ENCODE measurements at regions not wholly inside any gene's neighbourhood (a gene's known extent, or its start where the extent isn't known, plus 50 kb on each side); places are given as distances from the start of the nearest gene placed in this dataset.

DNA sequence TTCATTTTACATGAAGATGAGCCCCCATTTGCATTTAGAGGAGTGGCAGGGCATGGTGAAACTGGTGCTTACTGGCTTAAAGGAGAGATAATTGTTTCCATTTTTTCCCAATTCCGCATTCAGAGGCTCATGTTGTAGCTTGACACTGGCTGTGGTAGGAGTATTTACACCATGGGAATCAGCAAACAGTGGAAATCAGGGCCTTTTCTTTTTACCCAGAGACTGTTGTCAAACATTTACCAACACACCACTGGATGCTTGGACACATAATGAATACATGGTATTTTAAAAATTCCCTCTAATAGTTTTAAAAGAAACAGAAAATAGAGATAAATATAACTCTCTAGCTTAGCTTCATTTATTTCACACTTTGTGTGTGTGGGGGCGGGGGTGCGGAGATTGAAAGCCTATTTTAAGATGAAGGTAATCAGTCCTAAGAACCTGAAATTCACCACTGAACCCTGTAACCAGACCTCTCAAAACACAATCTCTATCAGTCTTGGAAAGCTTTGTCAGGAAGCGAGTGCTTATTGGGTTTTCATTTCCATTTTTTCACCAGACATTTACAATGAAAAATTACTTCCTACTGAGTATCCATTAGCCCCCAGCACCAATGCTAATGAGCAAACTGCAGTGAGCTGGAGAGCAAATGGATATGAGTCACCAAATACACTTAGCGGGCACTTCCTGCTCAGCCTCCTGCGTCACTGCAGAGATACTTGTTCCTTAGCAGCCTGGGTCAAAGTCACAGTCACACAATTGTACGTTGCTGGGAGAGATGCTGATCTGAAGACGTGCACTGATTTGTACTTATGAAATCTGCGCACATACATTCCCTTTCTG, 532.0 kb downstream of the BCKDHB start:
- TF ChIP-seq ZNF555 (tag by site-specific recombination; conservative IDR thresholded peaks at IDR 0.05) (no peak), ZSCAN23 (tag by site-specific recombination; IDR thresholded peaks at IDR 0.05) (no peak), ZNF785 (tag by site-specific recombination; IDR thresholded peaks at IDR 0.05) (no peak), MYNN (tag by site-specific recombination; IDR thresholded peaks at IDR 0.05; ENCODE audit: borderline replicate concordance) (no peak), HOXC10 (CRISPR knock-in tag; IDR thresholded peaks at IDR 0.05) (no peak), ZNF629 (tag by site-specific recombination; IDR thresholded peaks at IDR 0.05) (peak; percentile 81), ZNF184 (tag by site-specific recombination; IDR thresholded peaks at IDR 0.05) (no peak), FEZF1 (tag by site-specific recombination; IDR thresholded peaks at IDR 0.05) (peak; percentile 35; the same call in 1 of the 2 replicates), ZNF416 (tag by site-specific recombination; IDR thresholded peaks at IDR 0.05) (no peak), ZBTB21 (tag by site-specific recombination; IDR thresholded peaks at IDR 0.05) (peak; percentile 76), ZNF624 (tag by site-specific recombination; IDR thresholded peaks at IDR 0.05) (no peak), GLIS1 (tag by site-specific recombination; IDR thresholded peaks at IDR 0.05) (peak; percentile 32; the same call in 1 of the 2 replicates), ZNF223 (tag by site-specific recombination; IDR thresholded peaks at IDR 0.05) (no peak), SETDB1 (IDR thresholded peaks at IDR 0.05; ENCODE audit: insufficient read length, low read length) (peak; percentile 71), ZNF114 (tag by site-specific recombination; IDR thresholded peaks at IDR 0.05) (no peak), ZNF792 (tag by site-specific recombination; IDR thresholded peaks at IDR 0.05) (no peak), ZNF560 (tag by site-specific recombination; IDR thresholded peaks at IDR 0.05; ENCODE audit: borderline replicate concordance) (no peak), ZNF112 (tag by site-specific recombination; IDR thresholded peaks at IDR 0.05) (no peak), ZNF626 (tag by site-specific recombination; IDR thresholded peaks at IDR 0.05) (no peak), TRIM28 (IDR thresholded peaks at IDR 0.05; ENCODE audit: borderline replicate concordance, low read length) (peak; percentile 94; the same call in 1 of the 2 replicates), ZNF610 (tag by site-specific recombination; IDR thresholded peaks at IDR 0.05; ENCODE audit: borderline replicate concordance) (no peak), ZNF335 (tag by site-specific recombination; conservative IDR thresholded peaks at IDR 0.05) (no peak), HOXA7 (CRISPR knock-in tag; IDR thresholded peaks at IDR 0.05; ENCODE audit: borderline replicate concordance) (no peak), ZNF146 (tag by site-specific recombination; IDR thresholded peaks at IDR 0.05) (no peak)
- TF ChIP-seq, protein P1, sequence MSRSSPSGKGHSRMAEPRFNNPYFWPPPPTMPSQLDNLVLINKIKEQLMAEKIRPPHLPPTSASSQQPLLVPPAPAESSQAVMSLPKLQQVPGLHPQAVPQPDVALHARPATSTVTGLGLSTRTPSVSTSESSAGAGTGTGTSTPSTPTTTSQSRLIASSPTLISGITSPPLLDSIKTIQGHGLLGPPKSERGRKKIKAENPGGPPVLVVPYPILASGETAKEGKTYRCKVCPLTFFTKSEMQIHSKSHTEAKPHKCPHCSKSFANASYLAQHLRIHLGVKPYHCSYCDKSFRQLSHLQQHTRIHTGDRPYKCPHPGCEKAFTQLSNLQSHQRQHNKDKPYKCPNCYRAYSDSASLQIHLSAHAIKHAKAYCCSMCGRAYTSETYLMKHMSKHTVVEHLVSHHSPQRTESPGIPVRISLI (tag by site-specific recombination; IDR thresholded peaks at IDR 0.05): 0 out of 2 replicates have a peak, but pooled peaks have one; percentile 15
- TF ChIP-seq, protein P2, sequence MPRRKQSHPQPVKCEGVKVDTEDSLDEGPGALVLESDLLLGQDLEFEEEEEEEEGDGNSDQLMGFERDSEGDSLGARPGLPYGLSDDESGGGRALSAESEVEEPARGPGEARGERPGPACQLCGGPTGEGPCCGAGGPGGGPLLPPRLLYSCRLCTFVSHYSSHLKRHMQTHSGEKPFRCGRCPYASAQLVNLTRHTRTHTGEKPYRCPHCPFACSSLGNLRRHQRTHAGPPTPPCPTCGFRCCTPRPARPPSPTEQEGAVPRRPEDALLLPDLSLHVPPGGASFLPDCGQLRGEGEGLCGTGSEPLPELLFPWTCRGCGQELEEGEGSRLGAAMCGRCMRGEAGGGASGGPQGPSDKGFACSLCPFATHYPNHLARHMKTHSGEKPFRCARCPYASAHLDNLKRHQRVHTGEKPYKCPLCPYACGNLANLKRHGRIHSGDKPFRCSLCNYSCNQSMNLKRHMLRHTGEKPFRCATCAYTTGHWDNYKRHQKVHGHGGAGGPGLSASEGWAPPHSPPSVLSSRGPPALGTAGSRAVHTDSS (tag by site-specific recombination; IDR thresholded peaks at IDR 0.05): no peak
- TF ChIP-seq, protein P3, sequence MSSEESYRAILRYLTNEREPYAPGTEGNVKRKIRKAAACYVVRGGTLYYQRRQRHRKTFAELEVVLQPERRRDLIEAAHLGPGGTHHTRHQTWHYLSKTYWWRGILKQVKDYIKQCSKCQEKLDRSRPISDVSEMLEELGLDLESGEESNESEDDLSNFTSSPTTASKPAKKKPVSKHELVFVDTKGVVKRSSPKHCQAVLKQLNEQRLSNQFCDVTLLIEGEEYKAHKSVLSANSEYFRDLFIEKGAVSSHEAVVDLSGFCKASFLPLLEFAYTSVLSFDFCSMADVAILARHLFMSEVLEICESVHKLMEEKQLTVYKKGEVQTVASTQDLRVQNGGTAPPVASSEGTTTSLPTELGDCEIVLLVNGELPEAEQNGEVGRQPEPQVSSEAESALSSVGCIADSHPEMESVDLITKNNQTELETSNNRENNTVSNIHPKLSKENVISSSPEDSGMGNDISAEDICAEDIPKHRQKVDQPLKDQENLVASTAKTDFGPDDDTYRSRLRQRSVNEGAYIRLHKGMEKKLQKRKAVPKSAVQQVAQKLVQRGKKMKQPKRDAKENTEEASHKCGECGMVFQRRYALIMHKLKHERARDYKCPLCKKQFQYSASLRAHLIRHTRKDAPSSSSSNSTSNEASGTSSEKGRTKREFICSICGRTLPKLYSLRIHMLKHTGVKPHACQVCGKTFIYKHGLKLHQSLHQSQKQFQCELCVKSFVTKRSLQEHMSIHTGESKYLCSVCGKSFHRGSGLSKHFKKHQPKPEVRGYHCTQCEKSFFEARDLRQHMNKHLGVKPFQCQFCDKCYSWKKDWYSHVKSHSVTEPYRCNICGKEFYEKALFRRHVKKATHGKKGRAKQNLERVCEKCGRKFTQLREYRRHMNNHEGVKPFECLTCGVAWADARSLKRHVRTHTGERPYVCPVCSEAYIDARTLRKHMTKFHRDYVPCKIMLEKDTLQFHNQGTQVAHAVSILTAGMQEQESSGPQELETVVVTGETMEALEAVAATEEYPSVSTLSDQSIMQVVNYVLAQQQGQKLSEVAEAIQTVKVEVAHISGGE (tag by site-specific recombination; conservative IDR thresholded peaks at IDR 0.05; ENCODE audit: low read depth): no peak
- TF ChIP-seq, protein P4, sequence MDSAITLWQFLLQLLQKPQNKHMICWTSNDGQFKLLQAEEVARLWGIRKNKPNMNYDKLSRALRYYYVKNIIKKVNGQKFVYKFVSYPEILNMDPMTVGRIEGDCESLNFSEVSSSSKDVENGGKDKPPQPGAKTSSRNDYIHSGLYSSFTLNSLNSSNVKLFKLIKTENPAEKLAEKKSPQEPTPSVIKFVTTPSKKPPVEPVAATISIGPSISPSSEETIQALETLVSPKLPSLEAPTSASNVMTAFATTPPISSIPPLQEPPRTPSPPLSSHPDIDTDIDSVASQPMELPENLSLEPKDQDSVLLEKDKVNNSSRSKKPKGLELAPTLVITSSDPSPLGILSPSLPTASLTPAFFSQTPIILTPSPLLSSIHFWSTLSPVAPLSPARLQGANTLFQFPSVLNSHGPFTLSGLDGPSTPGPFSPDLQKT (IDR thresholded peaks at IDR 0.05; ENCODE audit: borderline replicate concordance, low read depth, low read length): no peak
- Histone ChIP-seq H3K27ac (ENCODE audit: extremely low read depth, low read depth, low read length) (no peak overlapping the region), H3K36me3 (ENCODE audit: control insufficient read depth in 2 of 2, insufficient read depth in 1 of 2, low read length in 2 of 2) (no peaks in the 10 kb centered on the region), H3K4me3 (ENCODE audit: low read depth, low read length) (no peak overlapping the region), H3K4me1 (ENCODE audit: control insufficient read depth, insufficient read depth, low read length) (no peaks in the 10 kb centered on the region), H3K9me3 (ENCODE audit: control insufficient read depth, insufficient read depth, low read depth, low read length) (no peaks in the 10 kb centered on the region)
- CTCF ChIA-PET: interaction anchor here (0.8 kb wide), 1 partner anchor 1402 kb away, joined by 3 read pairs; no protein-coding TSS in a partner anchor
- POLR2A ChIA-PET: no interaction called here
